Glutamatergic neuron (in vitro differentiated cells): ENCODE measurements at regions not wholly inside any gene's neighbourhood (a gene's known extent, or its start where the extent isn't known, plus 50 kb on each side); places are given as distances from the start of the nearest gene placed in this dataset.

Experiments used
- DNase-seq: peaks from one replicate; pipeline ENCODE4 v3.0.0; 2022
- H3K27ac Mint-ChIP-seq: one replicate; pipeline ENCODE4 v1.8.0; 2020; ENCODE audit warnings: mild to moderate bottlenecking, mixed read lengths, inconsistent platforms; ENCODE audit not compliant: unreplicated experiment
- H3K27me3 Mint-ChIP-seq: one replicate; pipeline ENCODE4 v1.8.0; 2020; ENCODE audit warnings: mild to moderate bottlenecking, moderate library complexity, mixed read lengths, inconsistent platforms; ENCODE audit not compliant: unreplicated experiment
- H3K36me3 Mint-ChIP-seq: one replicate; pipeline ENCODE4 v1.8.0; 2020; ENCODE audit warnings: mild to moderate bottlenecking, mixed read lengths, inconsistent platforms; ENCODE audit not compliant: unreplicated experiment
- H3K4me1 Mint-ChIP-seq: one replicate; pipeline ENCODE4 v1.8.0; 2020; ENCODE audit warnings: mild to moderate bottlenecking, low read depth, mixed read lengths, inconsistent platforms; ENCODE audit not compliant: unreplicated experiment
- H3K4me3 Mint-ChIP-seq: one replicate; pipeline ENCODE4 v1.8.0; 2020; ENCODE audit warnings: mild to moderate bottlenecking, mixed read lengths, inconsistent platforms; ENCODE audit not compliant: unreplicated experiment
- H3K9me3 Mint-ChIP-seq: one replicate; pipeline ENCODE4 v1.8.0; 2020; ENCODE audit warnings: mild to moderate bottlenecking, moderate library complexity, mixed read lengths, inconsistent platforms; ENCODE audit not compliant: unreplicated experiment
- TF ChIP-seq, protein P1 (sequence below): fragments of 200-600 bp; sonication (generic); IDR thresholded peaks from one replicate; pipeline ENCODE4 v1.5.0; 2021; ENCODE audit not compliant: partially characterized antibody, unreplicated experiment

DNA sequence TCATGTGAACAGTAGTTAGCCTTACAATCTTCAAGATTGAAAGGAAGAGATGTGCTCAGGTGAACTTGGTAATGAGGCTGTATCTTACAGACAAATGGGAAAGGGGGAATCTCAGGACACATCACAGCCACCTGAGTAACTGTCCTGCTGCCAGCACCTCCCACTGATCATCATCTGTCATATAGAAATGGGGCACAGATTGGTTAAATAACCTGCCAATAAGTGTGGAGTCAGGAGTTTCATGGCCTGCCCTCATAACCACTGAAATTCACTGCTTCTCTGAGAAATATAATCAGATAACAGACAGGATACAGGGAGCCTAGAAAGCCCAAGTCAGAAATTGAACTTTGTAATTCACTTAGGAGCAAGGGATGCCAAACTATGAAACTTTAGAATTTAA, 64.9 kb upstream of the TAS2R16 start:
- Mint-ChIP-seq H3K36me3 (no peaks in the 10 kb centered on the region), H3K27ac (no peak overlapping the region), H3K4me1 (no peaks in the 10 kb centered on the region), H3K9me3 (no peaks in the 10 kb centered on the region), H3K27me3 (no peaks in the 10 kb centered on the region), H3K4me3 (no peak overlapping the region)
- DNase-seq, result no peak
- TF ChIP-seq, protein P1, sequence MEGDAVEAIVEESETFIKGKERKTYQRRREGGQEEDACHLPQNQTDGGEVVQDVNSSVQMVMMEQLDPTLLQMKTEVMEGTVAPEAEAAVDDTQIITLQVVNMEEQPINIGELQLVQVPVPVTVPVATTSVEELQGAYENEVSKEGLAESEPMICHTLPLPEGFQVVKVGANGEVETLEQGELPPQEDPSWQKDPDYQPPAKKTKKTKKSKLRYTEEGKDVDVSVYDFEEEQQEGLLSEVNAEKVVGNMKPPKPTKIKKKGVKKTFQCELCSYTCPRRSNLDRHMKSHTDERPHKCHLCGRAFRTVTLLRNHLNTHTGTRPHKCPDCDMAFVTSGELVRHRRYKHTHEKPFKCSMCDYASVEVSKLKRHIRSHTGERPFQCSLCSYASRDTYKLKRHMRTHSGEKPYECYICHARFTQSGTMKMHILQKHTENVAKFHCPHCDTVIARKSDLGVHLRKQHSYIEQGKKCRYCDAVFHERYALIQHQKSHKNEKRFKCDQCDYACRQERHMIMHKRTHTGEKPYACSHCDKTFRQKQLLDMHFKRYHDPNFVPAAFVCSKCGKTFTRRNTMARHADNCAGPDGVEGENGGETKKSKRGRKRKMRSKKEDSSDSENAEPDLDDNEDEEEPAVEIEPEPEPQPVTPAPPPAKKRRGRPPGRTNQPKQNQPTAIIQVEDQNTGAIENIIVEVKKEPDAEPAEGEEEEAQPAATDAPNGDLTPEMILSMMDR, result no peak

DNA sequence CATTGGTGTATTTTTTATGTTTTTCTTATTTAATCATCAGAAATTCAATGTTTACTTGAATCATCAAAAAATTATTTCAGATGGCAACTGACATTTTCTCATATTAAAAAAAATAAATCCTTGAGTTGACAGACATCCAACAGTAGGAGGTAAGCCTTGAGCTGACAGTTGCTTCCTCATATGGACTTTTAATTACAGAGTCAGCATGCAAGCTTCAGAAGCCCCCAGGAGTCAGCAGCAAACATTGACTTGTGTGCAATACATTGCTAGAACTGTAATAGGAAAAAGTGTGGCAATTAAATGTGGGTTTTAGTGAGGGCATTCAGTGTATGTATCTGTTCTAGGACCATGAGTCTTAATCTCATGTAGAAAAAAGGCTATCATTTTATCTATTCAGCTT, 62.4 kb upstream of the TAS2R16 start:
- H3K36me3 Mint-ChIP-seq, result no peaks in the 10 kb centered on the region
- no peaks in the 10 kb centered on the region for H3K4me1 Mint-ChIP-seq

DNA sequence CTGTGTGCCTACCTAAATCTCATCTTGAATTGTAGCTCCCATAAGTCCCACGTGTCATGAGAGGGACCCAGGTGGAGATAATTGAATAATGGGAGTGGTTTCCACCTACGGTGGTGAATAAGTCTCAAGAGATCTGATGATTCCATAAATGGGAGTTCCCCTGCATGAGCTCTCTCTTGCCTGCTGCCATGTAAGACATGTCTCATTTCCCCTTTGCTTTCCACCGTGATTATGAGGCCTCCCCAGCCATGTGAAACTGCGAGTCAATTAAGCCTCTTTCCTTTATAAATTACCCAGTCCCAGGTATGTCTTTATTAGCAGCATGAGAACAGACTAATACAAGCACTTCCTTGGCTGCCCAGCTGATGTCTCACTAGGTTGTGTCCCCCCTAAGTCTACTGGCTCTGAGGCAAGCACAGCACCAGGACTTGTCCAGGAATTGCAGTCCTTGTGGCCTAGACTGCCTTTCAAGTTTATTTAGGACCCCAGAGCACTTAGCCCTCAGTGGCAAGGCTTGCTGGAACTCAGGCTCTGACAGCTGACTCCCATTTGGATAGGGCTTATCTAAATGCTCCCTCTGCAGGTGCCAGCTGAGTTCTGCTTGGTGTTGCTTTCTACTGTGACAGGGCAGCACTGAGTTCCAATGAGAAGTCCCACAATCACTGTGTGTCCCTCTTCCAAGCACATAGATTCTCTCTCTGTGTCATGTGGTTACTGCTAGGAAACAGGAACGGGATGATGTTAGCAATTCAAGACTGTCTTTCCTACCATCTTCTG, 59.0 kb upstream of the TAS2R16 start:
- Mint-ChIP-seq H3K4me3 (no peak overlapping the region), H3K4me1 (no peaks in the 10 kb centered on the region), H3K9me3 (peaks cover 2% of the 10 kb centered on the region), H3K27ac (peak overlapping the region; percentile 45), H3K36me3 (no peaks in the 10 kb centered on the region), H3K27me3 (no peaks in the 10 kb centered on the region)
- TF ChIP-seq, protein P1, result no peak
- no peak for DNase-seq

More for the DNA sequence above, 62.4 kb upstream of the TAS2R16 start:
- no peak for DNase-seq
- Mint-ChIP-seq H3K9me3 (no peaks in the 10 kb centered on the region), H3K27me3 (no peaks in the 10 kb centered on the region), H3K27ac (no peak overlapping the region), H3K4me3 (no peak overlapping the region)
- TF ChIP-seq, protein P1, result no peak

DNA sequence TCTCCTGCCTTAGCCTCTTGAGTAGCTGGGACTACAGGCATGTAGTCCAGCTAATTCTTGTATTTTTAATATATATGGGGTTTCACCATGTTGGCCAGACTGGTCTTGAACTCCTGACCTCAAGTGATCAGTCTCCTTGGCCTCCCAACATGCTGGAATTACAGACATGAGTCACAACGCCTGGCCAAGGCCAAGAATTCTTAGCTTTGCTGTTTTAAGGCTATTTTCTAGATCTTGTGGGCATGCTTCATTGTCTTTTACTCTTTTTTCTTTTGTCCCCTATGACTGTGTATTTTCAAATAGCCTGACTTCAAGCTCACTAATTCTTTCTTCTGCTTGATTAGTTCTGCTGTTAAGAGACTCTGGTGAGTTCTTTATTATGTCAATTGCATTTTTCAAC, 56.4 kb upstream of the TAS2R16 start:
- Mint-ChIP-seq H3K27me3 (no peaks in the 10 kb centered on the region), H3K4me1 (no peaks in the 10 kb centered on the region), H3K27ac (no peak overlapping the region), H3K4me3 (no peak overlapping the region), H3K9me3 (peaks cover 2% of the 10 kb centered on the region), H3K36me3 (peaks cover 9% of the 10 kb centered on the region)
- no peak for DNase-seq
- TF ChIP-seq, protein P1, result no peak

DNA sequence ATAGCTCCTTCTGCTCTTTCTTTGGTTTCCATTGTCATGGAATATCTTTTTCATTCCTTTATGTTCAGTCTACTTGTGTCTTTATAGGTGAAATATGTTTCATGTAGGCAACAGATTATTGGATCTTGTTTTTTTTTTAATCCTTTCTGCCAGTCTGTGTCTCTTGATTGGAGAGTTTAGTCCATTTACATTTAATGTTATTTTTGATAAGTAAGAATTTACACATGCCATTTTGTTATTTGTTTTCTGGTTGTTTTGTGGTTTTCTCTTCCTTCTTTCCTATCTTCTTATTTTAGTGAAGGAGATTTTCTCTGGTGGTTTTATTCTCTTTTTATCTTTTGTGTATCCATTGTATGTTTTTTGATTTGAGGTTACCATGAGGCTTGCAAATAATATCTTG, 52.5 kb upstream of the TAS2R16 start:
- H3K4me3 Mint-ChIP-seq, result no peak overlapping the region
- peaks cover 9% of the 10 kb centered on the region for H3K36me3 Mint-ChIP-seq
- no peaks in the 10 kb centered on the region for H3K27me3 Mint-ChIP-seq
- TF ChIP-seq, protein P1, result no peak
- no peaks in the 10 kb centered on the region for H3K4me1 Mint-ChIP-seq
- H3K9me3 Mint-ChIP-seq, result peaks cover 2% of the 10 kb centered on the region
- no peak for DNase-seq
- no peak overlapping the region for H3K27ac Mint-ChIP-seq
